ENCODE measurements at regions not wholly inside any gene's neighbourhood (a gene's known extent, or its start where the extent isn't known, plus 50 kb on each side); places are given as distances from the start of the nearest gene placed in this dataset.

- TF ChIP-seq EZH2phosphoT487 (IDR thresholded peaks at IDR 0.05; ENCODE audit: unreplicated experiment) (no peak), ZNF114 (CRISPR knock-in tag; IDR thresholded peaks at IDR 0.05) (no peak), ETS1 (IDR thresholded peaks at IDR 0.05) (no peak)
Measured at GRCh38 chr2:53452957-53453748, 314.5 kb upstream of the CHAC2 start (continued).

- Histone ChIP-seq H3K79me2 (replicated peaks; ENCODE audit: insufficient read depth) (no peaks in the 10 kb centered on the region), H2AFZ (no peak overlapping the region), H4K20me1 (replicated peaks; ENCODE audit: insufficient read depth) (no peaks in the 10 kb centered on the region), H3K4me1 (ENCODE audit: insufficient read depth) (no peaks in the 10 kb centered on the region), H3K4me3 (no peak overlapping the region), H3K27me3 (ENCODE audit: insufficient read depth) (no peaks in the 10 kb centered on the region), H3K36me3 (ENCODE audit: insufficient read depth) (no peaks in the 10 kb centered on the region), H3K9me2 (ENCODE audit: insufficient read depth) (peaks cover 27% of the 10 kb centered on the region), H3K4me2 (no peak overlapping the region), H3F3A (replicated peaks; ENCODE audit: low read depth) (no peaks in the 10 kb centered on the region), H3K27ac (ENCODE audit: low read depth) (no peak overlapping the region)
- H3K4me3 Mint-ChIP-seq: no peak overlapping the region
- no peaks in the 10 kb centered on the region for H3K27me3 Mint-ChIP-seq (ENCODE audit: insufficient read depth, low read depth, poor library complexity)
- no peak overlapping the region for H3K27ac Mint-ChIP-seq
- peaks cover 26% of the 10 kb centered on the region; the same call in 2 of the 3 replicates for H3K4me1 Mint-ChIP-seq
- ATAC-seq (peak; percentile 39; the same call in 1 of the 3 replicates), DNase-seq (ENCODE audit: low spot score) (peak; percentile 24)
- no peaks in the 10 kb centered on the region for H3K9me3 Mint-ChIP-seq
- H3K36me3 Mint-ChIP-seq (ENCODE audit: low read depth): peaks cover 4% of the 10 kb centered on the region; the same call in 2 of the 3 replicates
- TF ChIP-seq REST (IDR thresholded peaks at IDR 0.05; ENCODE audit: unreplicated experiment) (no peak), EZH2 (IDR thresholded peaks at IDR 0.05; ENCODE audit: low read depth, unreplicated experiment) (no peak), ETS1 (IDR thresholded peaks at IDR 0.05) (no peak), ZNF331 (CRISPR knock-in tag; IDR thresholded peaks at IDR 0.05; ENCODE audit: low read depth) (no peak), NANOG (IDR thresholded peaks at IDR 0.05; ENCODE audit: borderline replicate concordance) (no peak), ZNF114 (CRISPR knock-in tag; IDR thresholded peaks at IDR 0.05) (no peak), CREB1 (CRISPR knock-in tag; IDR thresholded peaks at IDR 0.05; ENCODE audit: low read depth) (no peak), CTCF (conservative IDR thresholded peaks at IDR 0.05; ENCODE audit: low read depth in 2 of 2) (no peak), STAT1 (IDR thresholded peaks at IDR 0.05; ENCODE audit: unreplicated experiment) (no peak), POLR2AphosphoS5 (IDR thresholded peaks at IDR 0.05; ENCODE audit: low read depth) (no peak), JUNB (IDR thresholded peaks at IDR 0.05; ENCODE audit: unreplicated experiment) (no peak)
Measured at GRCh38 chr2:53452400-53452799, 315.2 kb upstream of the CHAC2 start.

All from GM23338 (cell line).